ENCODE measurements at regions not wholly inside any gene's neighbourhood (a gene's known extent, or its start where the extent isn't known, plus 50 kb on each side); places are given as distances from the start of the nearest gene placed in this dataset.

GRCh38 chr1:193841857-193842256 is 655.4 kb upstream of the B3GALT2 start:
- Mint-ChIP-seq H3K4me3 (no peak overlapping the region), H3K9me3 (no peaks in the 10 kb centered on the region; the same call in 1 of the 2 replicates)
- no peak for DNase-seq

GRCh38 chr1:193831465-193831864 is 645.1 kb upstream of the B3GALT2 start:
- Mint-ChIP-seq H3K4me1 (ENCODE audit: low read depth) (no peaks in the 10 kb centered on the region), H3K4me3 (no peak overlapping the region), H3K36me3 (ENCODE audit: low read depth) (no peaks in the 10 kb centered on the region; the same call in 1 of the 2 replicates), H3K27ac (no peak overlapping the region), H3K27me3 (ENCODE audit: insufficient read depth) (no peaks in the 10 kb centered on the region), H3K9me3 (peaks cover 14% of the 10 kb centered on the region)
- TF ChIP-seq, protein P1, sequence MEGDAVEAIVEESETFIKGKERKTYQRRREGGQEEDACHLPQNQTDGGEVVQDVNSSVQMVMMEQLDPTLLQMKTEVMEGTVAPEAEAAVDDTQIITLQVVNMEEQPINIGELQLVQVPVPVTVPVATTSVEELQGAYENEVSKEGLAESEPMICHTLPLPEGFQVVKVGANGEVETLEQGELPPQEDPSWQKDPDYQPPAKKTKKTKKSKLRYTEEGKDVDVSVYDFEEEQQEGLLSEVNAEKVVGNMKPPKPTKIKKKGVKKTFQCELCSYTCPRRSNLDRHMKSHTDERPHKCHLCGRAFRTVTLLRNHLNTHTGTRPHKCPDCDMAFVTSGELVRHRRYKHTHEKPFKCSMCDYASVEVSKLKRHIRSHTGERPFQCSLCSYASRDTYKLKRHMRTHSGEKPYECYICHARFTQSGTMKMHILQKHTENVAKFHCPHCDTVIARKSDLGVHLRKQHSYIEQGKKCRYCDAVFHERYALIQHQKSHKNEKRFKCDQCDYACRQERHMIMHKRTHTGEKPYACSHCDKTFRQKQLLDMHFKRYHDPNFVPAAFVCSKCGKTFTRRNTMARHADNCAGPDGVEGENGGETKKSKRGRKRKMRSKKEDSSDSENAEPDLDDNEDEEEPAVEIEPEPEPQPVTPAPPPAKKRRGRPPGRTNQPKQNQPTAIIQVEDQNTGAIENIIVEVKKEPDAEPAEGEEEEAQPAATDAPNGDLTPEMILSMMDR (IDR thresholded peaks at IDR 0.05): no peak
- DNase-seq: no peak

More at GRCh38 chr1:193841857-193842256, 655.4 kb upstream of the B3GALT2 start:
- Mint-ChIP-seq H3K36me3 (ENCODE audit: low read depth) (no peaks in the 10 kb centered on the region), H3K4me1 (ENCODE audit: low read depth) (peaks cover 4% of the 10 kb centered on the region; the same call in 1 of the 2 replicates), H3K27me3 (ENCODE audit: insufficient read depth) (no peaks in the 10 kb centered on the region; the same call in 1 of the 2 replicates), H3K27ac (no peak overlapping the region)
- TF ChIP-seq, protein P1 (IDR thresholded peaks at IDR 0.05): no peak

- TF ChIP-seq, protein P1 (IDR thresholded peaks at IDR 0.05): no peak
- Mint-ChIP-seq H3K9me3 (peaks cover 14% of the 10 kb centered on the region), H3K4me3 (no peak overlapping the region), H3K36me3 (ENCODE audit: low read depth) (no peaks in the 10 kb centered on the region; the same call in 1 of the 2 replicates), H3K4me1 (ENCODE audit: low read depth) (no peaks in the 10 kb centered on the region), H3K27ac (no peak overlapping the region), H3K27me3 (ENCODE audit: insufficient read depth) (no peaks in the 10 kb centered on the region)
- no peak for DNase-seq
These were observed 641.1 kb upstream of the B3GALT2 start for GRCh38 chr1:193827516-193827915.

DNA sequence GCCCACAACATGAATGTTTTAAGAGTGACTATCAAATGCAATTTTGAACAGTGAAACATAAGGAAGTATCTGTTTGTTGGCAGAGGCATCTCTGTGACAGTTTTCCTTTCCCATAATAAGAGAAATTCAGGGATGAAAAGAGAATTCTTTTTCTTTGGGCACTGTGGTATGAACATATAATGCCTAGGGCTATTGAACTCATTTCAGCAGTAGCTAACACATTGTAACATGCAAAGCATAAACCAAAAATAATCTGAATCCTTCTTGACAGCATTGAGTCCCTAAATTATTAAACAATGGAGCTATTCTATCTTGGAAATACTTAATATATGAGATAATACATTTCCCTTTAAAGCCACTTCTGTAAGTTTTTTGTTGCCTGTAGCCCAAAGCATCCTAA is 633.0 kb upstream of the B3GALT2 start:
- no peak overlapping the region for H3K27ac Mint-ChIP-seq
- DNase-seq: no peak
- H3K27me3 Mint-ChIP-seq (ENCODE audit: insufficient read depth): no peaks in the 10 kb centered on the region
- H3K4me1 Mint-ChIP-seq (ENCODE audit: low read depth): peaks cover 7% of the 10 kb centered on the region; the same call in 1 of the 2 replicates
- H3K36me3 Mint-ChIP-seq (ENCODE audit: low read depth): no peaks in the 10 kb centered on the region
- TF ChIP-seq, protein P1 (IDR thresholded peaks at IDR 0.05): no peak
- peaks cover 4% of the 10 kb centered on the region for H3K9me3 Mint-ChIP-seq
- no peak overlapping the region for H3K4me3 Mint-ChIP-seq

GRCh38 chr1:193807208-193807607 is 620.8 kb upstream of the B3GALT2 start:
- Mint-ChIP-seq H3K36me3 (ENCODE audit: low read depth) (no peaks in the 10 kb centered on the region), H3K4me1 (ENCODE audit: low read depth) (peaks cover 5% of the 10 kb centered on the region; the same call in 1 of the 2 replicates), H3K9me3 (no peaks in the 10 kb centered on the region), H3K27ac (no peak overlapping the region), H3K4me3 (no peak overlapping the region), H3K27me3 (ENCODE audit: insufficient read depth) (no peaks in the 10 kb centered on the region)
- TF ChIP-seq, protein P1 (IDR thresholded peaks at IDR 0.05): no peak
- no peak for DNase-seq
